ENCODE measurements at regions not wholly inside any gene's neighbourhood (a gene's known extent, or its start where the extent isn't known, plus 50 kb on each side); places are given as distances from the start of the nearest gene placed in this dataset.

GRCh38 chr16:23013484-23013883, 135.8 kb downstream of the USP31 start:
- Histone ChIP-seq H3K36me3 (no peaks in the 10 kb centered on the region), H3K27ac (no peak overlapping the region), H3K4me3 (no peak overlapping the region), H3K4me1 (no peaks in the 10 kb centered on the region), H3K27me3 (no peaks in the 10 kb centered on the region), H3K9me3 (no peaks in the 10 kb centered on the region)
- DNase-seq: no peak
- TF ChIP-seq CTCF (IDR thresholded peaks at IDR 0.05): no peak
- intact Hi-C loops (cut with DNase I; ENCODE audit: low total_unique reads): no loop called here

DNA sequence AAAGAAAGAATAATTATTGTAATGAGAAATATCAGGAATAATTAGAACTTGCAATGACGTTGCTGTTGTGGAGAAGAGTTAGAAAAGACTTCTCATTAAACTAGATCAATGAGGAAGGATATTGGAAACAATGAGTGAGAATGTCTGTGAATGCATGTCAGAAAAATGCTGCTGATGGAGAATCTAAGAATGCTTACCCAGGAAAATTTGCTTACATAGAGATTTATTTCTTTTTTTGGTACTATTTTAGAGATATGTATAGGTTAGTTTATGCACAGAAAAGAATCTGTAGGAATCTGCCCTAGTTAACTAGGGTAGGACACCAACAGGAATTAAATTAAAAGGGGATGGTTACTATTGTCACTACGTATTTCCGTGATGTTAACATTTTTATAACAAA, 140.2 kb downstream of the USP31 start:
- H3K27ac ChIP-seq: no peak overlapping the region
- DNase-seq: no peak
- no peaks in the 10 kb centered on the region for H3K4me1 ChIP-seq
- no peak for TF ChIP-seq CTCF (IDR thresholded peaks at IDR 0.05)
- no peak overlapping the region for H3K4me3 ChIP-seq
- H3K9me3 ChIP-seq: no peaks in the 10 kb centered on the region
- no peaks in the 10 kb centered on the region for H3K27me3 ChIP-seq
- intact Hi-C loops (cut with DNase I; ENCODE audit: low total_unique reads): no loop called here
- no peaks in the 10 kb centered on the region for H3K36me3 ChIP-seq

GRCh38 chr16:23008041-23008440, 141.2 kb downstream of the USP31 start:
- TF ChIP-seq CTCF (IDR thresholded peaks at IDR 0.05): no peak
- no peaks in the 10 kb centered on the region for H3K4me1 ChIP-seq
- DNase-seq: no peak
- intact Hi-C loops (cut with DNase I; ENCODE audit: low total_unique reads): no loop called here
- H3K4me3 ChIP-seq: no peak overlapping the region
- H3K27ac ChIP-seq: no peak overlapping the region
- no peaks in the 10 kb centered on the region for H3K9me3 ChIP-seq
- H3K27me3 ChIP-seq: no peaks in the 10 kb centered on the region
- H3K36me3 ChIP-seq: no peaks in the 10 kb centered on the region

DNA sequence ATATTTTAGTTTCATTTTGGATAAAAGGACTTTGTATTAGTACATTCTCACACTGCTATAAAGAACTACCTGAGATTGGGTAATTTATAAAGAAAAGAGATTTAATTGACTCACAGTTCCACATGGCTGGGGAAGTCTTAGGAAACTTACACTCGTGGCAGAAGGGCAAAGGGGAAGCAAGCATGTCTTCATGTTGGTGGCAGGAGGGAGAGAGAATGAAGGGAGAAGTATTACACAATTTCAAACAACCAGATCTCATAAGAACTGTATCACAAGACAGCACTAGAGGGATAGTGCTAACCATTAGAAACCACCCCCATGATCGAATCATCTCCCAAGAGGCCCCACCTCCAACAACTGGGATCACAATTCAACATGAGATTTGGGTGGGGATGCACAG, 142.9 kb downstream of the USP31 start:
- Histone ChIP-seq H3K9me3 (no peaks in the 10 kb centered on the region), H3K36me3 (no peaks in the 10 kb centered on the region), H3K27ac (no peak overlapping the region), H3K4me3 (no peak overlapping the region), H3K27me3 (no peaks in the 10 kb centered on the region), H3K4me1 (no peaks in the 10 kb centered on the region)
- DNase-seq: no peak
- intact Hi-C loops (cut with DNase I; ENCODE audit: low total_unique reads): no loop called here
- no peak for TF ChIP-seq CTCF (IDR thresholded peaks at IDR 0.05)

- DNase-seq: no peak
- Histone ChIP-seq H3K9me3 (no peaks in the 10 kb centered on the region), H3K27ac (no peak overlapping the region), H3K4me1 (no peaks in the 10 kb centered on the region), H3K36me3 (no peaks in the 10 kb centered on the region), H3K4me3 (no peak overlapping the region), H3K27me3 (no peaks in the 10 kb centered on the region)
- intact Hi-C loops (cut with DNase I; ENCODE audit: low total_unique reads): no loop called here
- no peak for TF ChIP-seq CTCF (IDR thresholded peaks at IDR 0.05)
Observed at GRCh38 chr16:23005951-23006350, 143.3 kb downstream of the USP31 start.

DNA sequence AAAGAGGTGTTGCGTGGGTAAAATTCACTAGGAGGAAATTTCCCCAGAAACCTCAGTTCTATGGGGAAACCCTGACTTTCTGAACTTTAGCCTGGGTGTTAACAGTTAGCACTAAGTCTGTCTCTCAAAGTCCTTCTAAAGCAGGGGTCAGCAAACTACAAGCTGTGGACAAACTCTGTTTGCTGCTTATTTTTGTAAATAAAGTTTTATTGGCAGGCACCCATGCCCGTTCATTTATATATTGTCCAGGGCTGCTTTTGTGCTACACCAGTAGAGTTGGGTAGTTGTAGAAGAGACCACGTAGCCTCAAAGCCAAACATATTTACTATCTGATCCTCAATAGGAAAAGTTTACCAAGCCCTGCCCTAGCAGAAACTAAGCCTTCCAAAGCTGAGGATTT, 159.7 kb downstream of the USP31 start:
- TF ChIP-seq CTCF (IDR thresholded peaks at IDR 0.05): no peak
- H3K27me3 ChIP-seq: peaks cover 0 to 3% of the 10 kb centered on the region in 2 donors
- no peaks in the 10 kb centered on the region for H3K4me1 ChIP-seq
- H3K9me3 ChIP-seq: peaks cover 0 to 7% (median 5%) of the 10 kb centered on the region in 3 donors
- intact Hi-C loops (cut with DNase I; ENCODE audit: low total_unique reads): no loop called here
- H3K36me3 ChIP-seq: no peaks in the 10 kb centered on the region
- H3K27ac ChIP-seq: no peak overlapping the region
- DNase-seq: no peak
- no peak overlapping the region for H3K4me3 ChIP-seq
